OCI-LY3 (cell line): ENCODE measurements at regions not wholly inside any gene's neighbourhood (a gene's known extent, or its start where the extent isn't known, plus 50 kb on each side); places are given as distances from the start of the nearest gene placed in this dataset.

Source experiments
- EZH2phosphoT487 ChIP-seq: fragments of 200-600 bp; shearing (Covaris generic); IDR thresholded peaks from 2 replicates; pipeline ENCODE4 v1.6.1; 2018; ENCODE audit warnings: antibody characterized with exemption, mixed run types, low read depth
- TF ChIP-seq, protein P1 (sequence below): fragments of 200-600, 300-600 bp; sonication (generic); IDR thresholded peaks from 2 replicates; pipeline ENCODE4 v1.5.1; 2014; ENCODE audit warnings: antibody characterized with exemption, low read length, low read depth

DNA sequence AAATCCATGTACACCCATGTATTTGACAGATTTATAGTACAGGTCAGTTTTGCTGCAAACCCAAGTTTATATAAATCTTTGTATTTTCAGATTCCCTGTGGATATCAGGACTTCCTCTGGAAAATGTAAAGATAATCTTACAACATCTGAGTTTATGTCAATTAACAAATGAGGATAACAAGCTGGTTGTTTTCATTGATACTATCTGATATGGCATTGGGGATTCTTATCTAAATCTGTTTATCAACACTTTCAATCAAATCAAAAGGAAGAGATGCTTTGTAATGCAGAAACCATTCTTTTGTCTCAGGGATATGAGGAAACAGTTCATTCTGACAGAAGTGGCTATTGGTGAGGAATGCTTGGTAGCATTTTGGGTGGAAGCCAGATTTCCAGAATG is 64.9 kb upstream of the FAM204A start:
- TF ChIP-seq, protein P1, sequence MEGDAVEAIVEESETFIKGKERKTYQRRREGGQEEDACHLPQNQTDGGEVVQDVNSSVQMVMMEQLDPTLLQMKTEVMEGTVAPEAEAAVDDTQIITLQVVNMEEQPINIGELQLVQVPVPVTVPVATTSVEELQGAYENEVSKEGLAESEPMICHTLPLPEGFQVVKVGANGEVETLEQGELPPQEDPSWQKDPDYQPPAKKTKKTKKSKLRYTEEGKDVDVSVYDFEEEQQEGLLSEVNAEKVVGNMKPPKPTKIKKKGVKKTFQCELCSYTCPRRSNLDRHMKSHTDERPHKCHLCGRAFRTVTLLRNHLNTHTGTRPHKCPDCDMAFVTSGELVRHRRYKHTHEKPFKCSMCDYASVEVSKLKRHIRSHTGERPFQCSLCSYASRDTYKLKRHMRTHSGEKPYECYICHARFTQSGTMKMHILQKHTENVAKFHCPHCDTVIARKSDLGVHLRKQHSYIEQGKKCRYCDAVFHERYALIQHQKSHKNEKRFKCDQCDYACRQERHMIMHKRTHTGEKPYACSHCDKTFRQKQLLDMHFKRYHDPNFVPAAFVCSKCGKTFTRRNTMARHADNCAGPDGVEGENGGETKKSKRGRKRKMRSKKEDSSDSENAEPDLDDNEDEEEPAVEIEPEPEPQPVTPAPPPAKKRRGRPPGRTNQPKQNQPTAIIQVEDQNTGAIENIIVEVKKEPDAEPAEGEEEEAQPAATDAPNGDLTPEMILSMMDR, result no peak
- no peak for TF ChIP-seq EZH2phosphoT487
